B cell (primary cell): ENCODE measurements at regions not wholly inside any gene's neighbourhood (a gene's known extent, or its start where the extent isn't known, plus 50 kb on each side); places are given as distances from the start of the nearest gene placed in this dataset.

Source experiments
- ATAC-seq: fragments of 200-7000 bp; cut with Tn5 transposase; one replicate; pipeline ENCODE4 v1.10.0; 2021; ENCODE audit warnings: low read depth, mild to moderate bottlenecking, moderate number of reproducible peaks, moderate library complexity
- CTCF ChIA-PET: fragments of 350-600 bp; sonication (Branson Sonifier 250); formaldehyde crosslinking; loops from one replicate; lab custom pipeline; 2021; ENCODE audit warnings: antibody characterized with exemption, inconsistent platforms; lab: Charles Lee
- POLR2A ChIA-PET: fragments of 350-600 bp; sonication (Branson Sonifier 250); formaldehyde crosslinking; loops from one replicate; lab custom pipeline; 2021; ENCODE audit warnings: antibody characterized with exemption; lab: Charles Lee
- DNase-seq: peaks from one replicate; pipeline ENCODE4 v3.0.0; 2013
- H2AFZ ChIP-seq: 2 replicates; pipeline ENCODE4 v1.6.1; 2012; ENCODE audit warnings: mild to moderate bottlenecking, low read depth, low read length; ENCODE audit not compliant: insufficient read depth, poor library complexity, severe bottlenecking
- H3K27ac ChIP-seq, 2 donors: 1 replicate in 1 of 2; 2 replicates in 1 of 2; pipeline ENCODE4 v1.5.1; 2012 to 2013; ENCODE audit warnings: low read length in 2 of 2, mild to moderate bottlenecking in 2 of 2, moderate library complexity in 1 of 2
- H3K27me3 ChIP-seq, 4 experiments: fragments of 200-600 bp in 1 of 4; sonication (generic) in 1 of 4; replicated peaks in 1 of 4; 1 replicate in 2 of 4; 2 replicates in 2 of 4; pipeline versions ENCODE4 v1.6.1 to v1.7.0; 2013 to 2016; ENCODE audit warnings: low read length in 3 of 4, mild to moderate bottlenecking in 2 of 4, mixed read lengths in 1 of 4, moderate library complexity in 1 of 4; ENCODE audit not compliant: insufficient read depth in 4 of 4, control insufficient read depth in 3 of 4; ENCODE audit errors: control extremely low read depth in 1 of 4
- H3K36me3 ChIP-seq, 2 experiments: replicated peaks in 1 of 2; 1 replicate in 1 of 2; 2 replicates in 1 of 2; pipeline versions ENCODE4 v1.6.1 to v1.7.1; 2013; ENCODE audit warnings: low read length in 1 of 2; ENCODE audit not compliant: insufficient read depth in 2 of 2, control insufficient read depth in 1 of 2; ENCODE audit errors: control extremely low read depth in 1 of 2, extremely low read depth in 1 of 2
- H3K4me1 ChIP-seq, 2 donors: fragments of 200-600 bp in 1 of 2; sonication (generic) in 1 of 2; 1 replicate in 1 of 2; 2 replicates in 1 of 2; pipeline versions ENCODE4 v1.5.1 to v1.6.1; 2013 to 2017; ENCODE audit warnings: low read length in 2 of 2; ENCODE audit not compliant: control insufficient read depth in 2 of 2, insufficient read depth in 2 of 2
- H3K4me2 ChIP-seq: replicated peaks from 2 replicates; pipeline ENCODE3; 2012; ENCODE audit warnings: mild to moderate bottlenecking, low read depth, low read length; ENCODE audit not compliant: poor library complexity, severe bottlenecking
- H3K4me3 ChIP-seq, 5 experiments: fragments of 200-600 bp in 1 of 5; sonication (generic) in 1 of 5; 1 replicate in 3 of 5; 2 replicates in 2 of 5; pipeline versions ENCODE4 v1.5.1 to v1.7.0; 2011 to 2016; ENCODE audit warnings: low read length in 4 of 5, mild to moderate bottlenecking in 4 of 5, low read depth in 2 of 5, control low read depth in 1 of 5, moderate library complexity in 1 of 5; ENCODE audit not compliant: insufficient read depth in 1 of 5; ENCODE audit errors: control extremely low read depth in 1 of 5, extremely low read depth in 1 of 5
- H3K79me2 ChIP-seq: fragments of 200-600 bp; sonication (generic); one replicate; pipeline ENCODE4 v1.6.0; 2016; ENCODE audit warnings: low read length; ENCODE audit not compliant: control insufficient read depth, insufficient read depth
- H3K9ac ChIP-seq: fragments of 200-600 bp; sonication (generic); 2 replicates; pipeline ENCODE4 v1.6.1; 2017; ENCODE audit warnings: mild to moderate bottlenecking, low read length, moderate library complexity
- H3K9me3 ChIP-seq, 3 donors: one replicate each; pipeline versions ENCODE4 v1.6.1 to v1.7.1; 2013; ENCODE audit warnings: low read length in 2 of 3; ENCODE audit not compliant: control insufficient read depth in 2 of 3, insufficient read depth in 1 of 3; ENCODE audit errors: control extremely low read depth in 1 of 3
- H4K20me1 ChIP-seq: 2 replicates; pipeline ENCODE4 v1.6.0; 2012; ENCODE audit warnings: mild to moderate bottlenecking, low read length; ENCODE audit not compliant: insufficient read depth, control insufficient read depth, poor library complexity, severe bottlenecking
- H3K27ac Mint-ChIP-seq: one replicate; pipeline ENCODE4 v1.8.0; 2021; ENCODE audit warnings: mixed read lengths
- H3K27me3 Mint-ChIP-seq: one replicate; pipeline ENCODE4 v1.8.0; 2021; ENCODE audit warnings: mixed read lengths
- H3K4me1 Mint-ChIP-seq: one replicate; pipeline ENCODE4 v1.8.0; 2021; ENCODE audit warnings: mixed read lengths
- H3K4me3 Mint-ChIP-seq: one replicate; pipeline ENCODE4 v1.8.0; 2021; ENCODE audit warnings: mixed read lengths
- H3K9me3 Mint-ChIP-seq: one replicate; pipeline ENCODE4 v1.8.0; 2022; ENCODE audit warnings: mixed read lengths; ENCODE audit not compliant: insufficient read depth
- CTCF ChIP-seq: fragments of 200-600 bp; IDR thresholded peaks from one replicate; pipeline ENCODE4 v1.8.0; 2022; ENCODE audit warnings: antibody characterized with exemption, mild to moderate bottlenecking
- EZH2 ChIP-seq: IDR thresholded peaks from 2 replicates; pipeline ENCODE4 v1.6.1; 2012; ENCODE audit warnings: borderline replicate concordance, low read depth, mild to moderate bottlenecking, moderate library complexity, low read length; ENCODE audit not compliant: insufficient read depth, poor library complexity, severe bottlenecking
- WGBS: methylation state at CpG from one replicate; pipeline ENCODE4 v1.1.5; 2013; ENCODE audit warnings: missing lambda C conversion rate; ENCODE audit not compliant: insufficient coverage; 5-methylcytosine and 5-hydroxymethylcytosine counted together
- intact Hi-C: fragments of 100-400 bp; cut with micrococcal nuclease; formaldehyde crosslinking; loops from one replicate; pipeline ENCODE4 v1.10.0; 2022

DNA sequence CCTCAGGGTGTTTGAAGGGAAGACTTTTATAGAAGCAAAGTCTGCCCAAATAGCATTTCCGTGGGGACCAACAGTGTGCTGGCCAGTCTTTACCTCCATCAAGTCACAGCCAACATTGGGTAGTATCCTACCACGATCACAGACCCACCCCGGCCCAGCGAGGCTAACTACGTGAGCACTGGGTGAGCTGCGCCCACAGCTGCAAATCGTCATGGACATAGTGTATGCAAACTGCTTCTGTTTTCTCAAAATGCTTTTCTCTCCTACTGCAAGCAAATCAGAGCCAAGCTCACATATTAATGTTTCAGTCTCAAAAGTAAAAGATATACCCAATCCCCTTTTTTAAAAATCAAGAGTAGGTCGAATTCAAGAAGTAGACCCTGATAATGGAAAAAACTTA is 592.8 kb upstream of the CDH4 start:
- no peak overlapping the region for H3K27ac Mint-ChIP-seq
- intact Hi-C loops = no loop called here

GRCh38 chr20:60662307-60662706 is 589.8 kb upstream of the CDH4 start:
- Histone ChIP-seq H4K20me1 (no peaks in the 10 kb centered on the region), H3K9ac (no peak overlapping the region), H2AFZ (no peak overlapping the region), H3K9me3 (peaks cover 0 to 33% (median 0%) of the 10 kb centered on the region in 3 donors), H3K4me3 (no peak overlapping the region), H3K4me2 (no peak overlapping the region), H3K27me3 (no peaks in the 10 kb centered on the region), H3K36me3 (no peaks in the 10 kb centered on the region), H3K4me1 (no peaks in the 10 kb centered on the region), H3K79me2 (no peaks in the 10 kb centered on the region), H3K27ac (no peak overlapping the region)
- H3K4me3 Mint-ChIP-seq = no peak overlapping the region
- intact Hi-C loops = no loop called here
- no peaks in the 10 kb centered on the region for H3K27me3 Mint-ChIP-seq
- no peak overlapping the region for H3K27ac Mint-ChIP-seq
- H3K4me1 Mint-ChIP-seq = no peaks in the 10 kb centered on the region
- H3K9me3 Mint-ChIP-seq = no peaks in the 10 kb centered on the region
- ATAC-seq (no peak), DNase-seq (no peak)
- ChIA-PET CTCF (no interaction called here), POLR2A (no interaction called here)
- 90% methylated on average over 1 of the region's 3 CpGs for WGBS
- TF ChIP-seq CTCF (no peak), EZH2 (no peak)

More for the DNA sequence above, 592.8 kb upstream of the CDH4 start:
- Histone ChIP-seq H3K79me2 (no peaks in the 10 kb centered on the region), H4K20me1 (no peaks in the 10 kb centered on the region), H3K27me3 (no peaks in the 10 kb centered on the region), H3K4me2 (no peak overlapping the region), H3K9me3 (peaks cover 0 to 24% (median 0%) of the 10 kb centered on the region in 3 donors), H3K9ac (no peak overlapping the region), H3K4me1 (no peaks in the 10 kb centered on the region), H3K36me3 (no peaks in the 10 kb centered on the region), H3K4me3 (no peak overlapping the region), H3K27ac (no peak overlapping the region), H2AFZ (no peak overlapping the region)
- WGBS = 92% methylated on average over 7 of the region's 8 CpGs
- peaks cover 11% of the 10 kb centered on the region for H3K9me3 Mint-ChIP-seq
- CTCF ChIA-PET = no interaction called here
- H3K4me3 Mint-ChIP-seq = no peak overlapping the region
- no peaks in the 10 kb centered on the region for H3K27me3 Mint-ChIP-seq
- POLR2A ChIA-PET = no interaction called here
- TF ChIP-seq EZH2 (no peak), CTCF (no peak)
- ATAC-seq (no peak), DNase-seq (no peak)
- H3K4me1 Mint-ChIP-seq = no peaks in the 10 kb centered on the region
